Ishikawa (cell line): ENCODE measurements at regions not wholly inside any gene's neighbourhood (a gene's known extent, or its start where the extent isn't known, plus 50 kb on each side); places are given as distances from the start of the nearest gene placed in this dataset.

Source experiments
- CEBPB ChIP-seq: IDR thresholded peaks from 2 replicates; pipeline ENCODE4 v1.6.1; 2012
- CREB1 ChIP-seq: IDR thresholded peaks from 2 replicates; pipeline ENCODE4 v1.6.1; 2012; ENCODE audit warnings: low read depth
- EGR1 ChIP-seq: IDR thresholded peaks from 2 replicates; pipeline ENCODE4 v1.6.1; 2012
- EP300 ChIP-seq: IDR thresholded peaks from 2 replicates; pipeline ENCODE4 v1.6.1; 2012; ENCODE audit warnings: borderline replicate concordance
- MAX ChIP-seq: IDR thresholded peaks from 2 replicates; pipeline ENCODE4 v1.6.1; 2012
- RAD21 ChIP-seq: IDR thresholded peaks from 2 replicates; pipeline ENCODE4 v1.6.1; 2012; ENCODE audit warnings: low read depth
- REST ChIP-seq: IDR thresholded peaks from 2 replicates; pipeline ENCODE4 v1.6.1; 2012; ENCODE audit warnings: low read depth, mild to moderate bottlenecking
- TAF1 ChIP-seq: IDR thresholded peaks from 2 replicates; pipeline ENCODE4 v1.6.1; 2012; ENCODE audit warnings: low read depth, mild to moderate bottlenecking
- TCF12 ChIP-seq: IDR thresholded peaks from 2 replicates; pipeline ENCODE4 v1.6.1; 2012; ENCODE audit warnings: low read depth
- TEAD4 ChIP-seq: IDR thresholded peaks from 2 replicates; pipeline ENCODE4 v1.6.1; 2012
- YY1 ChIP-seq: IDR thresholded peaks from 2 replicates; pipeline ENCODE4 v1.6.1; 2012; ENCODE audit warnings: low read depth

DNA sequence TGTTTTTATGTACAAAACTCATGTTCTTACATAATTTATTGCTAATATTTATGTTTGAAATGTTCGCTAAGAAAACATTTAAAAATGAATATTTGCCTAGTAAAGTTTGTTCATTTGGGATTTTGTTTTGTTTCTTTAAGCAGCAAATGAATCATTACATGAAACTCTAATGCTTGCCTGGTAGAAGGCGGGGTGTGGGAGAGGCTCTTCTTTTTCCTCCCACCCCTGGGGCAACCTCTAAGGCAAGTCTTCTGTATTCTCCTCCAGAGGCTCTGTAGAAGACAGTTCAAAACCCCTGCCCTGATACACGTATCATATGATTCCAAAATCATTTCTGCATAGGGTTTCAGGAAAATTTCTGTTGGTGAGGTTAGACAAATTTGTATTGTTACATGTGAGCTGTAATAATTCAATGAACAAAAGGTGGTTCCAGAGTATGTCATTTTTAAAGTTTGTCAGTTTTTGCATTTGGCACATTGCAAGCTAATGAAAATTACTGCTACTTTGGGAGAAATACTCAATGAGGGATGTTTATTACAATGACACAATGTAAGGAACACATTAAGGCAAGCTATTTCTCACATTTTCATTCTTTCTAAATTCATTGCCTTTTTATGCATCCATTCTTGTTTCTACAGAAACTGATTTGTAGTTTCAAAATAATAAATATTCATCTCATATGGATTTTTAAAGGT is 302.3 kb upstream of the UBE2E3 start:
- TF ChIP-seq CREB1 (no peak), TEAD4 (no peak), CEBPB (no peak), MAX (no peak), EP300 (no peak), TAF1 (no peak), EGR1 (no peak), TCF12 (no peak), REST (no peak), RAD21 (no peak), YY1 (no peak)
